Calu3 (cell line): ENCODE measurements at regions not wholly inside any gene's neighbourhood (a gene's known extent, or its start where the extent isn't known, plus 50 kb on each side); places are given as distances from the start of the nearest gene placed in this dataset.

Source experiments
- BruUV-seq: library from RNA; stranded (reverse); fragments of 400-500 nt; replicated peaks from 2 replicates; lab custom pipeline; 2021; lab: Mats Ljungman, UMichigan
- CTCF ChIA-PET: fragments of 300-600 bp; sonication (Branson Sonifier 250); formaldehyde crosslinking; loops from one replicate; lab custom pipeline; 2022; ENCODE audit warnings: antibody characterized with exemption; lab: Charles Lee
- DNase-seq: peaks from one replicate; pipeline ENCODE4 v3.0.0; 2022
- H3K27ac Mint-ChIP-seq: one replicate; pipeline ENCODE4 v1.8.0; 2022; ENCODE audit warnings: mixed read lengths; ENCODE audit not compliant: unreplicated experiment
- H3K27me3 Mint-ChIP-seq: one replicate; pipeline ENCODE4 v1.8.0; 2022; ENCODE audit warnings: mixed read lengths; ENCODE audit not compliant: unreplicated experiment
- H3K36me3 Mint-ChIP-seq: one replicate; pipeline ENCODE4 v1.8.0; 2022; ENCODE audit warnings: mild to moderate bottlenecking, moderate library complexity, mixed read lengths; ENCODE audit not compliant: insufficient read depth, unreplicated experiment
- H3K4me1 Mint-ChIP-seq: one replicate; pipeline ENCODE4 v1.8.0; 2022; ENCODE audit warnings: mild to moderate bottlenecking, low read depth, mixed read lengths; ENCODE audit not compliant: unreplicated experiment
- H3K4me3 Mint-ChIP-seq: one replicate; pipeline ENCODE4 v1.8.0; 2022; ENCODE audit warnings: mild to moderate bottlenecking, low read depth, moderate library complexity, mixed read lengths; ENCODE audit not compliant: unreplicated experiment
- H3K9me3 Mint-ChIP-seq: one replicate; pipeline ENCODE4 v1.8.0; 2022; ENCODE audit warnings: low read depth, mixed read lengths; ENCODE audit not compliant: unreplicated experiment
- CTCF ChIP-seq: fragments of 200-600 bp; IDR thresholded peaks from one replicate; pipeline ENCODE4 v1.8.0; 2022; ENCODE audit warnings: antibody characterized with exemption; ENCODE audit not compliant: unreplicated experiment
- intact Hi-C: fragments of 100-400 bp; cut with micrococcal nuclease; formaldehyde crosslinking; loops from one replicate; pipeline ENCODE4 v1.10.0; 2022; ENCODE audit not compliant: unreplicated experiment

GRCh38 chr7:10913457-10913856 is 60.2 kb upstream of the PHF14 start:
- no peak for DNase-seq
- intact Hi-C loops, result no loop called here

GRCh38 chr7:10918093-10918590 is 55.5 kb upstream of the PHF14 start:
- intact Hi-C loops, result no loop called here
- BruUV-seq, result no TSS peak
- Mint-ChIP-seq H3K27me3 (no peaks in the 10 kb centered on the region), H3K4me3 (no peak overlapping the region), H3K9me3 (no peaks in the 10 kb centered on the region), H3K27ac (no peak overlapping the region), H3K36me3 (no peaks in the 10 kb centered on the region), H3K4me1 (no peaks in the 10 kb centered on the region)
- CTCF ChIA-PET, result no interaction called here
- no peak for TF ChIP-seq CTCF
- DNase-seq, result no peak

More at GRCh38 chr7:10913457-10913856, 60.2 kb upstream of the PHF14 start:
- Mint-ChIP-seq H3K36me3 (no peaks in the 10 kb centered on the region), H3K27ac (no peak overlapping the region), H3K4me3 (no peak overlapping the region), H3K4me1 (no peaks in the 10 kb centered on the region), H3K9me3 (peaks cover 10% of the 10 kb centered on the region), H3K27me3 (no peaks in the 10 kb centered on the region)
- CTCF ChIA-PET, result no interaction called here
- TF ChIP-seq CTCF, result no peak
- BruUV-seq, result no TSS peak

- H3K27me3 Mint-ChIP-seq, result no peaks in the 10 kb centered on the region
- no peak for DNase-seq
- H3K9me3 Mint-ChIP-seq, result no peaks in the 10 kb centered on the region
- no peaks in the 10 kb centered on the region for H3K4me1 Mint-ChIP-seq
- no TSS peak for BruUV-seq
- CTCF ChIA-PET, result no interaction called here
- no peak overlapping the region for H3K27ac Mint-ChIP-seq
- intact Hi-C loops, result no loop called here
- H3K36me3 Mint-ChIP-seq, result no peaks in the 10 kb centered on the region
- no peak for TF ChIP-seq CTCF
- no peak overlapping the region for H3K4me3 Mint-ChIP-seq
Measured at GRCh38 chr7:10919923-10920322, 53.7 kb upstream of the PHF14 start.
